Fibroblast of lung (primary cell): ENCODE measurements at regions not wholly inside any gene's neighbourhood (a gene's known extent, or its start where the extent isn't known, plus 50 kb on each side); places are given as distances from the start of the nearest gene placed in this dataset.

Experiments
- CTCF ChIP-seq, 2 donors: IDR thresholded peaks in 1 of 2; conservative IDR thresholded peaks in 1 of 2; 1 replicate in 1 of 2; 2 replicates in 1 of 2; pipeline ENCODE4 v1.5.1; 2011 to 2012; ENCODE audit warnings: low read length in 2 of 2, control low read depth in 1 of 2, inconsistent platforms in 1 of 2, low read depth in 1 of 2, mild to moderate bottlenecking in 1 of 2
- EZH2 ChIP-seq: IDR thresholded peaks from 2 replicates; pipeline ENCODE4 v1.5.1; 2012; ENCODE audit warnings: low read length, control low read depth, mild to moderate bottlenecking; ENCODE audit errors: missing control alignments

GRCh38 chr13:63614874-63615612 lies 2199.4 kb upstream of the PCDH20 start:
- no peak for TF ChIP-seq CTCF (conservative IDR thresholded peaks at IDR 0.05 in 1 of 2, IDR thresholded peaks at IDR 0.05 in 1 of 2; ENCODE audit: low read depth in 1 of 2, low read length in 2 of 2)
- TF ChIP-seq EZH2 = no peak
